CD4-positive, alpha-beta T cell treated with Interleukin-6 at 100 ng/mL for 8 hours (primary cell): ENCODE measurements at regions not wholly inside any gene's neighbourhood (a gene's known extent, or its start where the extent isn't known, plus 50 kb on each side); places are given as distances from the start of the nearest gene placed in this dataset.

ENCODE experiments used
- DNase-seq: peaks from one replicate; pipeline ENCODE4 v3.0.0-alpha.2; 2020; ENCODE audit warnings: mixed read lengths, low spot score

GRCh38 chr13:76198568-76199163 is 562.5 kb downstream of the LMO7 start:
- no peak for DNase-seq

- no peak for DNase-seq
These were observed 553.9 kb downstream of the LMO7 start for GRCh38 chr13:76189882-76190519.

DNA sequence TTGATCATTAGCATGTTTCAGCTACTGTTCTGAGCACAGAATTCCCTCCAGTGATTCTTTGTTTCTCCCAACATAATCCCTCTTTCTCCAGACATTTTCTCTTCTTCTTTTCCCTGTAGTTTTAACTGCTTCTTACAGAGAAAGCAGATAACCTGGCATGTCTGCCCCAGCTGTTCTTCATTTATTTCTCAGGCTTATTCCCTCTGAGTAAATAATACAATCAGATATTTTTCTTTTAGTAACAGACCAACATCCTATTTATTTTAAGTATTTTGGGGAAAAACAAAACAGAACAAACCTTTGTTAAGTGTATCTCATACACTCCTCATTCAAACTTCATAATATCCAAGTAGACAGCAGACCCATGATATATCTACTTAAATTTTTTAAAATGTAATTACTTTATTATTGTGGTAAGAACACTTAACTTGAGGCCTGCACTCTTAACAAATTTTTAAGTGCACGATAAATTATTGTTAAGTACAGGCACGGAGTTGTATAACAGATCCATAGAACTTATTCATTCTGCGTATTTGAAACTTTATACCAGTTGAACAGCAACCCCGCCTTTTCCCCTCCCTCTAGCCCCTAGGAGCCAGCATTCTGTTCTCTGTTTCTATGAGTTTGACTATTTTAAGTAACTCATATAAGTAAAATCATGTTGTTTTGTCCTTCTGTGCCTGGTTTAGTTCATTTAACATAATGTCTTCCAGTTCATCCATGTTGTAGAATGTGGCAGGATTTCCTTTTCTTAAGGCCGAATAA is 540.0 kb downstream of the LMO7 start:
- DNase-seq: no peak

GRCh38 chr13:76168661-76169060 is 532.5 kb downstream of the LMO7 start:
- no peak for DNase-seq

DNA sequence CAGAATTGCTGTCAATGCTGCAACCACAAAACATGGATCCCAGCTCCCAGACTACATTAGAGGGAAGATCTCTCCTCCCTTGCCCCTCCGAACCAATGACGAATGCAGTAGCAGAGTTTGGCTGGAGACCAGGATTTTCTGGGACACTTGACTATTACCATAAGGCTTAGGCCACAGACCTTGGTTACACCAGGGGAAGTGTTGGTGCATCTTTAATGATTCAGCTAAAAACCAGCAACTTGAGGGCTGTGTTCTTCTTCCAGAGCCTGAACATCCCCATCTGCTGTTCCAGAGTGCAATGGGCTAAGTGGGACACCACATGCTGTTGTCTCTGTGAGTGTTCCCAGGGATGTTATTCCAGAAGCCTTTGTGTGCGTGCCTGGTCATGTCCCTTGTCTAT is 528.2 kb downstream of the LMO7 start:
- no peak for DNase-seq

GRCh38 chr13:76163761-76164160 is 527.6 kb downstream of the LMO7 start:
- no peak for DNase-seq

- DNase-seq: no peak
These were observed 525.1 kb downstream of the LMO7 start for GRCh38 chr13:76160961-76161925.

- DNase-seq: no peak
These were observed 524.4 kb downstream of the LMO7 start for GRCh38 chr13:76160506-76160905.

DNA sequence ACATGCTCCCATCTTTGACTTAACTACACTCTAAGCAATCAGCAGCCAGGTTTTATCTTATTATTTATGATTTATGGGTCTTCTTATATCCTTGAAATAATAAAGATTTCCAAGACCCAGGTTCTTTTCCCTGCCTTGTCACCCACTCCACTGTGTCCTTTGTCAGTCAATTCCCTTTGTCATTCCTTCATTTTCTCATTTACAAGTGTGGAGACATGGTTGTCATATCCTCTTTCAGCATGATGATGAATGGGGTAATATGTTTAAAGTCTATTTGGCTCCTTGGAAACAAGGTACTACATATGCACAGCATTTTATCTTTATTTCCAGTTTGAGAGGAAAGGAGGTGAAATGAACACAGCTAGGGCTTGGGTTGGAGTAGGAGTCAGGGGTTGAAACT is 521.8 kb downstream of the LMO7 start:
- DNase-seq: no peak

DNA sequence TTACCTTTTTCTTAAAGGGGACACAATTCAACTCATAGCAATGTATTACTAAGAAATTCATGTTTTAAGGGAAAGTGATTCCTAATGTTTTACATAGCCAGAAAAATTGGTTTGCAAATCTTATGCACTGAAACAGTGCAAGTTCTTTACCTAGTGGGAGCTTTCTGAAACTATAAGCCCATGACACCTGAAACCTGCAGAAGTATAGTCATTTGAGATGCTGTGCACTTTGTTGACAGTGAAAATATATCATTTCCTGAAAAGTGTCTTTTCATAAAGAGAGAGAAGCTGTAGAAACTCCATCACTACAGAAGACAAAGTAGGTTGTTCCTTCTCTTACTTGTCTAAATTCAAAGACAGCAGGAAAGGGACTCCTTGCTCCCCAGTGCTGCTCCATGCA is 517.1 kb downstream of the LMO7 start:
- DNase-seq: no peak

DNA sequence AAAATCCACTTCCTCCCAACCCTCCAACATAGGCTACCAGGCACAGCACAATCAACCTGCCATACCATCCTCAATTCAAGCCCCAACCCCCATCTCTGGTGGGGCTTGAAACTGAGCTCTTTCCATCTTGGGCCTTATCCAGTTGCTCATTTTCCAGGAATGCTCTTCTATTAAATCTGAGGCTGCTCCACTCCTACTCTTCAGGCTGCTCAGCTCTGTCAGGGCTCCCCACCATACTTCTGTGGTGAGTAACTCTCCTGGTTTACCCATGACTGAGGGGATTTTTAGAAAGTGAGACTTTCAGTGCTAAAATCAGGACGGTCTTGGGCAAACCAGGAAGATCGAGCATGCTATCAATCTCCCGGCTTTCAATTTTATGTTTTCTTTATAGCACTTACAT is 512.8 kb downstream of the LMO7 start:
- DNase-seq: no peak

- DNase-seq: no peak
These were observed 512.2 kb downstream of the LMO7 start for GRCh38 chr13:76148374-76148773.

GRCh38 chr13:76132532-76132931 is 496.4 kb downstream of the LMO7 start:
- DNase-seq: no peak

DNA sequence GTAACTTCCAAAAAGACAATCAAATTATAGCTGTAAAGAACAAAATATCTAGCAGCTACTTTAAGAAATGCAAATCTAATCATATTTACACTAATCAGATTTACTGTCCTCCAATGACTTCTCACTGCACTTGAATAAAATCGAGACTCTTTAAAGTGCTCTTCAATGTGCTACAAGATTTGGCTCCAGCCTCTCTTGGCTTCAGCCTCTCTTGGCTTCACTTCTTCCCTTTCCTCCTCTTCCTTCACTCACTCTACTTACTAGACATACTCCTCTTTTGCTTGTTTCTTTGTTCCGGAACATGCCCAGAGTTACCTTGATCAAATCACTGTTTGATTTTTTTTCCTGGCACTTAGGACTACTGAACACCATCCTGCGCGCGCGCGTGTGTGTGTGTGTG is 495.4 kb downstream of the LMO7 start:
- DNase-seq: no peak

- no peak for DNase-seq
These were observed 493.3 kb downstream of the LMO7 start for GRCh38 chr13:76129305-76130000.

DNA sequence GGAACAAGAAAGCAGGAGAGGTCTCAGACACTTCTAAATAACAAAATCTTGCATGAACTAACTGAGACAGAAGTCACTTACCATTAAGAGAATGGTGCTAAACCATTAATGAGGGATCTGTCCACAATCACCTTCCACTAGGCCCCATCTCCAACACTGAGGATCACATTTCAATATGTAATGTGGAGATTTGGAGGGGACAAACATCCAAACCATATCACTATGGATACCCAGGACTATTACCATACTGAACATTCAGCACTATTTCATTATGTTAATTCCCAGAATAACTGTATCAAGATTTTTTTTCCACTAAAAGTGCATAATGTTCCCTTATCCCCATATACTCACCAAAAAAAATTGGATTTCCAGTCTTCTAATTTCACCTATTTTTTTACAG is 491.8 kb downstream of the LMO7 start:
- DNase-seq: no peak

- DNase-seq: no peak
These were observed 487.4 kb downstream of the LMO7 start for GRCh38 chr13:76123548-76123947.

GRCh38 chr13:76116751-76117360 is 480.7 kb downstream of the LMO7 start:
- no peak for DNase-seq

DNA sequence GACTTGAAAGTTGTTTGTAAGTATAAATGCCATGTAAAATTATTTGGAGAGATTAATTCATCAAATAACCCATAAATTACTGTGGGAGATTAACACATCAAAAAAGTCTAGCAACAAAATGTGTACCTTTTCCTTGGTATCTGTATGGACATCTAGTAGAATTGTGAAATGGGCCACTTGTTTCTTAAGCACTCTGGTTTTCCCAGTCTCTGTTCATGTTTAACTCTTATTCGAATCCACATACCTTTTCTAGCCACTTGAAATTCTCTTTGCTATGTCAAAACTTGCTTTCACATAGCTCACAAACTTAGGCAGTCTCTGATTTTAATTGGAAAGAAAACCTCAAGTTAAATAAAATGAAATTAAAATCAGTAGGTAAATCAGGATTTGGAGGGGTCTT is 470.6 kb downstream of the LMO7 start:
- no peak for DNase-seq

DNA sequence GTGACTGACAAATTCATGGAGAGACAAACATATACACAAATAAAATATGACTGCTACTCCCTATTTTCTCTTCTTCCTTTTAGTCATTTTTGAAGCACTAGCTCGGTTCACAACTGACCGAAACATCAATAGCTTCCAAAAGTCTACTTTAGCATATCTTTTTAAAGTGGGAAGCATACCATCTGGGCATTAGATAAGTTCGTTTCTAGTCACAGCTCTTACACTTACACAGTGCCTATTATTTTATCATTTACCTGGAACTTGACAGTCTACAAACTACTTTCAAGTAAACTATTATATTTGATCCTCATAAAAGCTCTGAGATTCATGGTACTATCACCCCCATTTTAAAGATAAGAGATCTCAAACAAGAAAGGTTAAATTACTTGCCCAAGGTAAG is 458.5 kb downstream of the LMO7 start:
- no peak for DNase-seq

- no peak for DNase-seq
These were observed 454.9 kb downstream of the LMO7 start for GRCh38 chr13:76091076-76091475.
